Hematopoietic multipotent progenitor cell treated with erythropoietin and hydrocortisone succinate and interleukin-3 and kit ligand, for 17 days (in vitro differentiated cells): ENCODE measurements at regions not wholly inside any gene's neighbourhood (a gene's known extent, or its start where the extent isn't known, plus 50 kb on each side); places are given as distances from the start of the nearest gene placed in this dataset.

ENCODE experiments used
- DNase-seq: peaks from one replicate; pipeline ENCODE4 v3.0.0-alpha.2; 2015; ENCODE audit warnings: low spot score

DNA sequence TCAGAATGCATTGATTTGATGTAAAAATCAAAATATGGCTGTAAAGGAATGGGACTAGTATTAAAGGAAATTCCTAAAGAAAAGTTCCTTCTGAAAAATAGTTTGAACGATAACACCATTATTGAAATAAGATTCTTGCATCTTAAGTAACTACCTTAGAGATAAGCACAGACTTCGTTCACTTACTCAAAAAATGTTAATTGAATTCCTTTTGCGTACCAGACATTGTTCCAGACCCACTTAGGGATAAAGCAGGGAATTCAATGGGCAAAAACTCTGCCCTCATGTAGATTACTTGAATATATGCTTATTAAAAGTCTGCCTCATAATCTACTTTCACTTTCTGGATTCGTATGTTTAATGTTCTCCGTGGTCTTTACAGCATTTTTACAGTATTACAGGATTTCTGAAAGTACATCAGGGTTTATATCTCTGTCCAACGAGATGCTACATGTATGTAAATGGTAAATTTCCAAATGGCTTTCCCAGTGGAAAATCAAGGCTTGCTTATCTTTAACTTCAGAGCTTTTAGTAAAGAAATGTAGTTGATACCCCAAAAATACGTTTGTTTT is 213.7 kb downstream of the GXYLT1 start:
- peak; percentile 4 for DNase-seq

DNA sequence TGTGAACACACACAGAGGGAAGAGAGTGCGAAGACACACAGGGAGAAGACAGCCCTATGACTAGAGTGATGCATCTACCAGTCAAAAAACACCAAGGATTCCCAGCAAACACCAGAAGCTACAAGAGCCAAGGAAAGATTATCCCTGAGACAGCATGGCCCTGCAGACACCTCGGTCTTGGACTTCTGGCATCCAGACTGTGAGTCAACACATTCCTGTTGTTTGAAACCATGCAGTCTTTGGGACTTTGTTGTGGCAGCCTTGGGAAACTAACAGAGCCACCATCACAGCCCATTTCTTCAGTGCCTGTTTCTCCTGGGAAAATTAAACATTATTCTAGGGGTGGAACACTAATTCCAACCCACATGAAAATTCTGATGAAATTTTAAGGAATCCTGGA is 220.6 kb downstream of the GXYLT1 start:
- DNase-seq, result no peak

DNA sequence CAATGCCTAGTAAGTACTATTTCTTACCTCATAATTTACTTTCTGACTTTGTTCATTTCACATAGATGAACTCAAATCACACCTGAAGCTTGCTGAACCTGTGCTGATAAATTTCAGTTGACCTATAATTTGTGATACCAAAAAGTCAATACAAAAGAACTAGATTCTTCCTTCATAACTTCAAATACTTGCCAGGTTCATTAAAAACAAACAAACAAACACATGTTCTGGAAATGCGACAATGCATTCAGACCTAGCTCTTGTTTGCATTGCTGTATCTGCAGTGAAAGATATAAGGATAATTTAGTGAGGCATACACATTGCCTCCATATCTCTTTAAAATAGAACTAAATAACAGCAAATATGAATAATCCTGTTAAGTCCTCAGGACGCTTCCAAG is 221.3 kb downstream of the GXYLT1 start:
- DNase-seq, result no peak

DNA sequence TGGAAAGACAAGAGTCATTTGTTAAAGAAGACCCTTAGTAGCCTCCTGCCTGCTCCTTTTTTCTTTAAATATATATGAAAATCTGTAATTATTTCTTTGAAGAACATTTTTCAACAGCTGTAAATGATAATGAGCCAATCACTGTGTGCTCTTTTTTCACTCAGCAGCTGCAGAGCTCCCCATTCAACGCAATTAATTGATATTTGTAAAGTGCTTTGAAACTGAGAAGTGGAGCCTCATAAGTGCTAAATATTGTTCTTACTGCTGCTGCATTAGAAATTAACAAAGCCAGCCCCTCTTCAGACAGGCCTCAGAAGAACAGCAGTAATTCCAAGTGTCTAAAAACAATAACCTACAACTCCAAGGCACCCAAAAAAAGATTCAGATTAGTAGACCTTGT is 224.3 kb downstream of the GXYLT1 start:
- no peak for DNase-seq

DNA sequence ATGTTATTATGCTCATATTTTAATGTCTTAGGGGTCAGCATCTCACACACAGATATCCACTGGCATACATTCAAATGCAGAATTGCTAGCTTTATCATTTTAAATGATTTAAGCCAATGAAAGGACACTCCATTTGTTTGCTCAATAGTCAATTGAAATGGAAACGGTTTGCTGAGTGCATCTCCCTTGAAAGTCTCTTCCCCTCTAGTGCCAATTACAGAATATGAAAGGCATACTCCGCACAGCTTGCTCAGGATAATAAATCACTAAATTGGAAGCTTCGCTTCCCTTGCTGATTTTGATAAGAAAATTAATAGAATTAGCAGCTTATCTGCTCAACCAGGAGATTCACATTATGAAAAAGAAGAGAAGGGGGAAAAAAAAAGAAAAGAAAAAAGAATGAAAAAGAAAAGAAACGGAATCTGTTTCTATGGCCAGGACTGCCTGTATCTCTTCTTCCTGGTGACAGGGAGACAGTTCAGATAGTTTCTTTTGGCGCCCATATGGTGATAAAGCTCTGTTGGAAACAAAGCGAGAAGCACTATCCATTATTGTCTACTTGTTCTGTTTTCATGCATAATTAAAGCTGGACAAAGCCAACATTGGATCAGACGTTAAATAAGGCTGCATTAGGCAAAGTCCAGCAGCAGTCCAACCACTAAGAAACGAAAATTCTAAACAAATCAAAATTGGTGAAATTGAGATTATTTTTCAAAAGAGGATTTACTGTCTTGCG is 225.0 kb downstream of the GXYLT1 start:
- no peak for DNase-seq

DNA sequence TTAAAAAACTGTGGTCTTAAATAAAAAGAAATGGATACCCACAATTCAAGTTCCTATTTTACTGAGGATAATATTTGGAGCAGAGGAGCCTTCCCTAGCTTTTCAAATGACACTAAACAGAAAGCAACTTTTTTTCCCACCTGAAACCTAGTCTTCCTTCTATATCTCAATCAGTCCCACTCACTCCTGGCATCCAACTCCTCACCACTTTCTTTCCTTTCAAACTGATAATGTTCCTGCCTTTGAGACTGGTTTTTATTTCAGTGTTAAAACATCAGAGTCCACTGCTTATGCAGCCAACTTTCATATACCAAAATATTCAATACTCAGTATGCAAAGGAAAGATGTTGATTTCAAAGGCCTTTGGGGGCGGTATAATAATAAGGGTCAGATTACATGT is 225.6 kb downstream of the GXYLT1 start:
- DNase-seq, result no peak

DNA sequence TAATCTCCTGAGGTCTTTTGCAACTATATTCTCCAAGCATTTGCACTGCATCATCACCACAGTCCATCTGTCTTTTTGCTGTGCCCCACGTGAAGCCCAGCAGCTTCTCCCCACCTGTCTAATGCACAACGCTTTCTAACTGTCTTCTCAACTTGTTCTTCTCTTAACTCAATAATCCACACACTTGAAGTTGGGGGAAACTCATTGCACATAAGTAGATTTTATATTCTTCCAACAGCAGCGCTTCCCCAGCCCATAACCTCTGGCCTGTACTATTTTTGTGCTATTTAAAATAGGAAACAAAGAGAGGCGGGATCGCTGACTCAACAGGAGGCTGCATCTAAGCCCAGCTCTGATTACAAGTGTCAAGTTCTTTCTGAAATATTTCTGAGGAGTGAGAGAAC is 226.7 kb downstream of the GXYLT1 start:
- DNase-seq, result no peak

DNA sequence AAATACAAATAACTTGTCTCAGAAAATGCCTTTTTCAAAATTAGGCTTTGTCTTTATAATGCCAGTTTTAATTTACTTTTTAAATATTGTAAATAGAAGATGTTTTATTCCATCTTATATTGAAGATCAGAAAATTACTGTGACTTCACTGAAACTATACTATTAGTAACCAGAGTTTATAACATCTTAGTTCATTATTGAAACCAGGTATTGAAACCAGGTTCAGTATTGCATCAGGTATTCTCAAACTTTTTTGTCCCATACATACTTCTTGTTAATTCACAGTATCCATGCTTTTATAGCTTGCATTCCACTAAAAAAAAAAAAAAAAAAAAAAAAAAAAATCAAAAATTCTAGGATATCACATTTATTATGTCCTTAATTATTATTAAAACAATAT is 227.5 kb downstream of the GXYLT1 start:
- no peak for DNase-seq

DNA sequence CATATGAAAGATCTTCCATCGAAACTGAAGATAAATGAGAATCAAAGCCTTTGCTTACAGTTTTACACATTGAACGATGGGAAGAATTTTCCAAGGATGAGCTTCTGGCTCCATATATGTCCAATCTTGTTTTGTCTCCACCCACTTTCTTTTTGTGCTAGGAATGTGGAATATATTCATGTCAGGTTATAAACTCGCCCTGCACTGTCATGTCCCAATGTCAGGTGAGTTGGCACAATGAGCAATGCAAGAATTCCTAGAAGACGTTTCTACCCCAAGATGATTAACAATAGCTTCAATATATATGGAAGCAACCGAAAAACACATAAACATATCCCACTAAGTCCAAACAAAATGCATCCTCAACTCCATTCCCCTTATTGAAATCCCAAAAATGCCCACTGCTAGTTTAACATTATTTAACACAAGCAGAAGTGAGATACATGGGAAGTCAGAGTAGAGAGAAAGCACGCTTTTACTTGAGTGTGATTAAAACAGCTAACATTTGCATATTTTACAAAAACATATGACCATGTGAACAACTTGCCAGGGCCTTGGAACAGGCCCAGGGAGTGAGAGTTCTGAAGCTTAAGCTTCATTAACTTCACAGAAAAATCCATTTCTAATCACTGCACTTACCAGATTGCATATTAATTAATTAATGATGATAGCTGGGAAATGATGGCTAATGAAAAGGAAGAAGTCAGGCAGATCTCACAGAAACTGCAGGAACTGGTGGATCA is 233.9 kb downstream of the GXYLT1 start:
- DNase-seq, result no peak

DNA sequence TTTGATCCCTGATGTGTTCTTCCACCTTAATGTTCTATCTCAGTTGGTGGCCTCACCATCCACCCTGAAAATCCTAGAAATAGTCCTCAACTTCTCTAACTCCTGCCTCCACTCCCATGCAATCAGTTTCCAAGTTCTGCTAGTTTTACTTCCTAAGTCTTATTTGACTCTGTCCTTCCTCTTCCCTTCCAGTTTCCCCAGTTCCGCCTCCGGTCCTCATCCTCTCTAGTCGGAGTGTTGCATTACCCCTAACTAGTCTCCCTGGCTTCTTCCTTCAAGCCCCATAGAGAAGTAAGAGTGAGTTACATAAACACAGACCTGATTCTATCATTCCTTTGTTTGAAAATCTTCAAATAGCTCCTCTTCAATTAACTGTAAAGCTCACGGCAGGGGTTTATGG is 236.5 kb downstream of the GXYLT1 start:
- no peak for DNase-seq

DNA sequence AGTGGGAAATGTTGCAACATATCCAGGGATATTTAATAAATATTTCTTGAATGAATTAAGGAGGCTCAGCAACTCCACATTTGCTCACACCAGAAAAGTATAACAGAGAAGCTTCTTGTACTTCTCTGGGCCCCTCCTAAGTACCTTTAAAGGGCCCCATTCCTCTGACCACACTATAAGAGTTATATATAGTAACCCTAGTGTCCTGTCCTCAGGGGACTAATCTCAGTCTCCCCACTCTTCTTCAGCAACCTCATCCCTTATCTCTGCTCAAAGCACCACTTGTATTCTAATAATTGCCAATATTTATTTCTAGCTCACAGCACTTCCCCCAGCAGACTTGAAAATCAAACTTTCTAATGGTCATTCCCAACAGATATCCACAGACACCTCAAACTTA is 237.1 kb downstream of the GXYLT1 start:
- no peak for DNase-seq

DNA sequence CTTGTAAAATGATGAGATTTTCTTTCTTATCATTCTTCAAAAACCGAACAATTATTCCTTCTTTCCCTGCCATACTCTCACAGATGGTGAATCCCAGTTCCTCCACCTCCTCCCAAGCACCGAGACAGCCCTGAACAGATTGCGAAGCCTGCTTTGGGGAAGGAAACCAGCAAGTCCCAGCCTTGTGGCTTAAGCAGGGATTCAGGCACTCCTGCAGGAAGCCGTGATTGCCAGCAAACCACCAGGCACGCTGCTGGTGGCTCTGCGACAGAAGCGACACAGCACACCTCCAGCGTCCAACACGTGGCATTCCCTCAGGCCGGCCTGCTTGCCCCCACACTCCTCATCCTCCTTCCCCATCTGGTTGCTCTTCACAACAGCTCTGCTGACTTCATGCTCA is 237.7 kb downstream of the GXYLT1 start:
- no peak for DNase-seq

DNA sequence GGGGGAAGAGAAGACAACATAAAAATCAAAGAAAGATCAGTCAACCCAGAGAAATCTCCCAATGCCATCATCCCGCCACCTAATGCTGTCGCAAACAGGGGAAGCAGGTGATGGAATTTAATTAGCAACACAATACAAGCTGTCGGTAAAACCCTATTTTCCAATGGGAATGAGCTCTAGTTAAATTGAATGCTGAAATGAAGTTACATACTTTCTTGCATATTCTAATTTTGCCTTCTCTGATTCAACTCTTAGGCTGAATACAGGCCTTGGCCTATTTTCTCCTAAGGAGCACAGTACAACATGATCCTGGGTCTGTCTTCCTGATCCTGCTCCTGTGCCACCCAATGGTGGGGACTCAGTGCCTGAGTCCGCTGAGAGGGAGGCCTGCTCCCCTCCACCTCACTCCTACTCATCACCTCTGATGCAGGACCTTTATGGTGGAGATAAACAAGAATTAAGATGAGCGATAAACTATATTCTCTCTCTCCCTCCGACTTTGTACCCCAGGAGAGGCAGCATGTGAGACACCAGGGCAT is 238.8 kb downstream of the GXYLT1 start:
- no peak for DNase-seq

DNA sequence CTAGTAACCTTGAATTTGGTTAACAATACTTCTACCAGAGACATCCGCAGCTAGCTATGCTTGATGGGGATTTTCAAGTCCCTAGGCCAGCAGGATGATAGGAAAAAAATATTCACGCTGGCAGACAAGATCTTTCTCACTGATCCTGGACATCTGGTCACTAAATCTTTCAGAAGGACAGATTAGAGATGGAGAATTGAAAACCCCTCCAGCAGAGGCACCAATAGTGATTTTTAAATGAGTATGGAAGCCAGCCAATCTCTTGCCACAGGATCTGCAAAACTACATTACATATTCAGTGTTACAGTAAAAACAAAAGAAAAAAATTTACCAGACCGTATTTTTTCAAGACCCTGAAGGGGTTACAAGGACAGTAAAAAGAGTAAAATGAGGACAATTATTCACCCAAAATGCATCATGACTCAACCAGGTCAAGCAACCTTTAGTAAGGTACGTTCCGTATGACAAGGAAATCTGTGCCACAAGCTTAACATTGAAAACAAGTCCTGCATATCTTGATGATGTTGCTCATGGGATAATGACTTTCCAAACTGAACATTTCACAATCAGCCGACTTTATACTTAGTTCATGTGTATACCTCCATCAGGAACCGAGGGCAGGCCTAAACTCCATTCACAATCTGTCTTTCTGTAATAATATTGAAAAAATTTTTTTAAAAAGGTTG is 239.5 kb downstream of the GXYLT1 start:
- no peak for DNase-seq

DNA sequence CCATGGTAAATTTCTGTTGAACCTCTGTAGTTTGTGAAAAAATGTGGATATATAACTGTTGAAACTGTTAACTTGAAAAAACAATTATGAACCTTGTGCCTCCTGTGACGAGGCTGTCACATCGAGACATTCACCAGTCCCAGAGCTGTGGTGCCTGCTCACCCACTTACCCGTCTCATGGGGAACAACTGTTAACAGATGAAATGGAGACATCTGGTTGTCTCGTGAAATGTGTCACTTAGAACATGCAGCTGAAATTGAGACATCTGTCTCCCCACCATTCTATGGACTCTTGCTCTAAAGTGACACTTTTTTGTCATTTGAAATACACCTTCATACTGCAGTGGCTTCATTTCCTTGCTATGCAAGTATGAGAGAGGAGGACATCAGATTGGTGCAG is 240.6 kb downstream of the GXYLT1 start:
- no peak for DNase-seq

DNA sequence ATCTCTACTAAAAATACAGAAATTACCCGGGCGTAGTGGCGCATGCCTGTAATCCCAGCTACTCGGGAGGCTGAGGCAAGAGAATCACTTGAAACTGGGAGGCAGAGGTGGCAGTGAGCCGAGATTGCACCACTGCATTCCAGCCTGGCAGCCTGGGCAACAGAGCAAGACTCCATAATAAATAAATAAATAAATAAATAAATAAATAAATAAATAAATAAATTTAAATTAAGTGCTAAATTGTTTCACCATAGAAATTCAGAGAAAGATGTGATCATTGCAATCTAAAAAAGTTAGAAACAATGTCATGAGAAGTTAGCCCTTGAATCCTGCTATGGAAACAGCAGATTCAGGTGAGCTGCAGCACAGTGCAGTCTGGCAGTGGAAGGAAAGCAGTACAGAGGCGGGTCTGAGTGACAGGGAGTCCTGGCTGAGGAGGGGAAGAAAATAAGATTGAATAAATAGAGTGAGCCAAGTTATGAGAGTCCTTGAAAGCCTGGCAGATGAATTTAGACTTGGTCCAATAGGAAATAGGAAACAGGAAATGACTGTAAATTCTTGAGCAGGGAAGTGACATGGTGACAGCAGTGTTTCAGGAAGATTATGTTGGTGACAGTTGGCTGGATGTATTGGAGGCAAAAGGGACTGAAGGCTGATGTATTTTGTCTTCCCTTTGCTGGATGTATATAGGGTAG is 241.5 kb downstream of the GXYLT1 start:
- no peak for DNase-seq

DNA sequence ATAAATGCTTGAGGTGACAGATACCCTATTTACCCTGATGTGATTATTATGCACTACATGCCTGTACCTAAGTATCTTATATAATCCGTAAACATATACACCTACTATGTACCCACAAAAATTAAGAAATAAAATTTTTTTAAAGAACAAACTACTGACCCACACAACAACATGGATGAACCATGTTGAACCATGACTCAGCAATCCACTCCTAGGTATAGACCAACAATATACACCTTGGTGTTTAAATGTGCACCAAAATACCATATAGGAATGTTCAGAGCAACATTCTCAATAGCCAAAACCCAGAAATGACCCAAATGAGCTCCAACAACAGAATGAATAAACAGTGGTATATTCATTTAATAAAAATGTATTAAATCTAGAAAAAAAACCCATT is 245.1 kb downstream of the GXYLT1 start:
- DNase-seq, result no peak

DNA sequence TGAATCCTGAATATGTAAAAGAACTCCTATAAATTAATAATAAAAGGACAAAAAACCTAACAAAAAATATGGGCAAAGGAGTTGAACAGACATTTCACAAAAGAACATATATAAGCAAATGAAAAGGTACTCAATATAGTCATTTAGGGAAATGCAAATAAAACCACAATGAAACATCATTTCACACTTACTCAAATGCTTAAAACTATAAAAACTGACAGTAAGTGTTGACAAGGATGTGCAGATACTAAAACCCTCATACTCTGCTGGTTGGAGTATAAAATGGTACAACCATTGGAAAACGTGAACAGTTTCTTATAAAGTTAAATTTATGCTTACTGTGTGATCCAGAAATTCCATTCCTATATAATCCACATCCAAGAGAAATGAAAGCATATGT is 247.1 kb downstream of the GXYLT1 start:
- no peak for DNase-seq

DNA sequence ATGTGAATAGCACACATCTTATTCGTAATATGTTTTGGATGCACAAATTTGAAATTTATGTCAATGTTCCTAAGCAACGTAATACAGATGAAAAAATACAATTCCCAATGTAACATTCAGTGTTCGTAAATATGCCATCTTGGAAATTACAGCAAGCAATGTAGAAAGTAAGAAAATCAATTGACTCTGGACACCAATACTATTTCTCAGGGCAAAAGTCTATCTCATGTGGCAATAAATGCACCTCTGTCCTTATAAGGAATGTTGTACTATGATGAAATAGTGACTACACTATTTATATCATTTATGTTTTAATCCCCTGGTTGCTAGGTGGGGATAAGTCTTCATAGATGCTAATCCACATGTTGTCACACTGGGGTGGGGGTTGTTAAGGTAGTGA is 251.2 kb downstream of the GXYLT1 start:
- DNase-seq, result no peak

DNA sequence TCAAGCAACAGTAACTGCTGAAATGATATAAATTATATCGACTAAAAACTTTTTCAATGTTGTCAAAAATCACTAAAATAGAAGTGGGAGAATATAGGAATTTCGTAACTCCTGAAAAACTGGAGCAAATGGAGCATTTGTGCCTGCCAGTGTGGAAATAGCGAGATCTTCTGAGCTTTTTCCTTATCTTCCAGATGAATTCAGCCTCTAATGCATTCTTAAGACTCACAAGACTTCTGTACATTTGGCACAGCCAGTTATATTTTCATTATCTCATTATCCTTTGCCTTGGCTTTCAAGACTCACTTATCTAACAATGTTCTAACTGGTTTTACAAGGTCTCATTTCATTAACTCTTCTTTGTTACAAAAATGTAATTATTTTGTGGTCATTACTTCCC is 252.4 kb downstream of the GXYLT1 start:
- DNase-seq, result no peak

DNA sequence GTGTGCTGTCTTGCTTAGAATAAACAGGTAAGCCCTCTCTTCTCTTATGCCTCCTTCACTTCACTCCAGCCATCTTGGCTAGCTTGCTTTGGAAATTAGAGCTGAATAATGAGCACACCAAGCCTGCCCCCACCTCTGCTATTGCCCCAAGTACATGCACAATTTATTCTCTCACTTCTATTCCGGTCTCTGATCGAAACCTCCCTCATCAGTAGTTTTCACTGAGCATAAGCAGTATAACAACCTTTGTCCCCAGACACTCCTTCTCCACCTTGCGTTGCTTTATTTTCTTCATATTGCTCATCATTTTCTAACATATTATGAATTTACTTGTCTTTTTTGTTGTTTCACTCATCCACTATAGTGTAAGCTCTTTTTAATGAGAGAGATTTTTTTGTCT is 253.4 kb downstream of the GXYLT1 start:
- DNase-seq, result no peak

DNA sequence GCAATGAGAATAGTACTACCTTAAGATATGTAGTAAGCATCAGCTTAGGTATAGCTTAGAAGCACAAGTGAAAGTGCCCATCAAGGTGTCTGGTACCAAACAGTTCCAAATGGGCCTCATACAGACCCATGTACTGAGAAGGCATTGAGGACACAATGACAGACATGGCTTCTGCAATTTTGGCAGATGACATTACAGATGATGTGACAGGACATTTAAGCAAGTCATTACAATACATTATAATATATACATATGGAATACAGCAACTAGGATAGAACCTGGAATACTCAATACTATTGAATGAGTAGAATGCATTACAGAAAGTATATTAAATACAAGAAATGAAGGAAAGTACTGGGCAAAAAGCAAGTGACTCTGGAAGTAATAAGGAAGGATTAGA is 256.4 kb downstream of the GXYLT1 start:
- DNase-seq, result no peak
